ACC112 (cell line): ENCODE measurements at regions not wholly inside any gene's neighbourhood (a gene's known extent, or its start where the extent isn't known, plus 50 kb on each side); places are given as distances from the start of the nearest gene placed in this dataset.

Experiments
- H2AFZ ChIP-seq: fragments of 200-600 bp; sonication (generic); one replicate; pipeline ENCODE4 v1.6.0; 2017; ENCODE audit warnings: antibody characterized with exemption, low read length; ENCODE audit not compliant: unreplicated experiment
- H3K27ac ChIP-seq: fragments of 200-600 bp; sonication (generic); 2 replicates; pipeline ENCODE4 v1.5.1; 2014; ENCODE audit warnings: low read depth, mild to moderate bottlenecking, antibody characterized with exemption, low read length, moderate library complexity
- H3K27me3 ChIP-seq: fragments of 200-600 bp; sonication (generic); 2 replicates; pipeline ENCODE4 v1.6.1; 2014; ENCODE audit warnings: mild to moderate bottlenecking, antibody characterized with exemption, low read length, moderate library complexity, mixed read lengths; ENCODE audit not compliant: insufficient read depth
- H3K36me3 ChIP-seq: fragments of 200-600 bp; sonication (generic); 2 replicates; pipeline ENCODE4 v1.6.1; 2016; ENCODE audit warnings: mild to moderate bottlenecking, antibody characterized with exemption, low read length, moderate library complexity, mixed read lengths; ENCODE audit not compliant: insufficient read depth
- H3K4me1 ChIP-seq: fragments of 200-600 bp; sonication (generic); one replicate; pipeline ENCODE4 v1.6.1; 2016; ENCODE audit warnings: low read length, mixed read lengths; ENCODE audit not compliant: insufficient read depth, unreplicated experiment, control insufficient read depth
- H3K4me3 ChIP-seq: fragments of 200-600 bp; sonication (generic); 2 replicates; pipeline ENCODE4 v1.5.1; 2014; ENCODE audit warnings: mild to moderate bottlenecking, low read depth, low read length
- H3K79me2 ChIP-seq: fragments of 200-600 bp; sonication (generic); one replicate; pipeline ENCODE4 v1.6.0; 2016; ENCODE audit warnings: low read length; ENCODE audit not compliant: control insufficient read depth, unreplicated experiment, insufficient read depth

- Histone ChIP-seq H3K4me3 (no peak overlapping the region), H3K27me3 (peaks cover 9% of the 10 kb centered on the region; the same call in 1 of the 2 replicates), H3K36me3 (no peaks in the 10 kb centered on the region), H3K4me1 (no peaks in the 10 kb centered on the region), H3K27ac (no peak overlapping the region), H2AFZ (no peak overlapping the region), H3K79me2 (no peaks in the 10 kb centered on the region)
These were observed 51.4 kb upstream of the NPVF start for GRCh38 chr7:25279705-25280104.

GRCh38 chr7:25280181-25280580 is 51.9 kb upstream of the NPVF start:
- Histone ChIP-seq H3K79me2 (no peaks in the 10 kb centered on the region), H2AFZ (no peak overlapping the region), H3K27ac (no peak overlapping the region)

GRCh38 chr7:25282194-25282593 is 53.9 kb upstream of the NPVF start:
- Histone ChIP-seq H3K4me1 (no peaks in the 10 kb centered on the region), H3K27ac (no peak overlapping the region), H3K36me3 (no peaks in the 10 kb centered on the region), H3K79me2 (no peaks in the 10 kb centered on the region), H3K4me3 (no peak overlapping the region), H2AFZ (no peak overlapping the region), H3K27me3 (peaks cover 9% of the 10 kb centered on the region; the same call in 1 of the 2 replicates)

More at GRCh38 chr7:25280181-25280580, 51.9 kb upstream of the NPVF start:
- H3K36me3 ChIP-seq = no peaks in the 10 kb centered on the region
- peaks cover 9% of the 10 kb centered on the region; the same call in 1 of the 2 replicates for H3K27me3 ChIP-seq
- no peak overlapping the region for H3K4me3 ChIP-seq
- H3K4me1 ChIP-seq = no peaks in the 10 kb centered on the region

GRCh38 chr7:25286756-25287155 is 58.5 kb upstream of the NPVF start:
- no peak overlapping the region for H3K4me3 ChIP-seq
- no peaks in the 10 kb centered on the region for H3K27me3 ChIP-seq
- no peak overlapping the region for H2AFZ ChIP-seq
- no peaks in the 10 kb centered on the region for H3K4me1 ChIP-seq
- no peak overlapping the region for H3K27ac ChIP-seq
- no peaks in the 10 kb centered on the region for H3K36me3 ChIP-seq
- no peaks in the 10 kb centered on the region for H3K79me2 ChIP-seq

- no peaks in the 10 kb centered on the region for H3K79me2 ChIP-seq
- H2AFZ ChIP-seq = no peak overlapping the region
- no peaks in the 10 kb centered on the region for H3K4me1 ChIP-seq
- H3K36me3 ChIP-seq = no peaks in the 10 kb centered on the region
- no peaks in the 10 kb centered on the region for H3K27me3 ChIP-seq
- no peak overlapping the region for H3K4me3 ChIP-seq
- H3K27ac ChIP-seq = no peak overlapping the region
These were observed 59.0 kb upstream of the NPVF start for GRCh38 chr7:25287291-25287690.

GRCh38 chr7:25288556-25289307 is 60.4 kb upstream of the NPVF start:
- Histone ChIP-seq H3K4me1 (no peaks in the 10 kb centered on the region), H2AFZ (no peak overlapping the region), H3K36me3 (no peaks in the 10 kb centered on the region), H3K4me3 (no peak overlapping the region), H3K27ac (no peak overlapping the region), H3K27me3 (no peaks in the 10 kb centered on the region), H3K79me2 (no peaks in the 10 kb centered on the region)

- Histone ChIP-seq H3K4me3 (no peak overlapping the region), H3K27ac (no peak overlapping the region), H3K79me2 (no peaks in the 10 kb centered on the region), H2AFZ (no peak overlapping the region), H3K36me3 (no peaks in the 10 kb centered on the region), H3K4me1 (no peaks in the 10 kb centered on the region), H3K27me3 (no peaks in the 10 kb centered on the region)
These were observed 61.2 kb upstream of the NPVF start for GRCh38 chr7:25289518-25289917.

GRCh38 chr7:25294624-25295023 is 66.3 kb upstream of the NPVF start:
- Histone ChIP-seq H3K4me3 (no peak overlapping the region), H3K27ac (no peak overlapping the region), H2AFZ (no peak overlapping the region), H3K79me2 (no peaks in the 10 kb centered on the region), H3K4me1 (no peaks in the 10 kb centered on the region), H3K27me3 (no peaks in the 10 kb centered on the region), H3K36me3 (no peaks in the 10 kb centered on the region)

- no peaks in the 10 kb centered on the region for H3K4me1 ChIP-seq
- H3K36me3 ChIP-seq = no peaks in the 10 kb centered on the region
- H2AFZ ChIP-seq = no peak overlapping the region
- H3K79me2 ChIP-seq = no peaks in the 10 kb centered on the region
- no peak overlapping the region for H3K4me3 ChIP-seq
- H3K27me3 ChIP-seq = no peaks in the 10 kb centered on the region; the same call in 1 of the 2 replicates
- H3K27ac ChIP-seq = no peak overlapping the region
These were observed 67.1 kb upstream of the NPVF start for GRCh38 chr7:25295387-25295786.

- Histone ChIP-seq H3K27me3 (no peaks in the 10 kb centered on the region; the same call in 1 of the 2 replicates), H3K4me3 (no peak overlapping the region), H2AFZ (no peak overlapping the region)
These were observed 67.8 kb upstream of the NPVF start for GRCh38 chr7:25296086-25296485.

GRCh38 chr7:25297278-25297677 is 69.0 kb upstream of the NPVF start:
- Histone ChIP-seq H3K79me2 (no peaks in the 10 kb centered on the region), H2AFZ (no peak overlapping the region), H3K27ac (no peak overlapping the region), H3K36me3 (no peaks in the 10 kb centered on the region), H3K4me1 (no peaks in the 10 kb centered on the region), H3K27me3 (peaks cover 4% of the 10 kb centered on the region), H3K4me3 (no peak overlapping the region)

More at GRCh38 chr7:25296086-25296485, 67.8 kb upstream of the NPVF start:
- H3K79me2 ChIP-seq = no peaks in the 10 kb centered on the region
- H3K27ac ChIP-seq = no peak overlapping the region
- H3K4me1 ChIP-seq = no peaks in the 10 kb centered on the region
- no peaks in the 10 kb centered on the region for H3K36me3 ChIP-seq
